Panc1 (cell line): ENCODE measurements at regions not wholly inside any gene's neighbourhood (a gene's known extent, or its start where the extent isn't known, plus 50 kb on each side); places are given as distances from the start of the nearest gene placed in this dataset.

Source experiments
- POLR2AphosphoS5 ChIP-seq: IDR thresholded peaks from 2 replicates; pipeline ENCODE4 v1.6.1; 2012; ENCODE audit warnings: mild to moderate bottlenecking, low read depth, low read length, moderate library complexity
- TF ChIP-seq, protein P1 (sequence below): fragments of 450-650 bp; IDR thresholded peaks from 2 replicates; pipeline ENCODE4 v1.5.1; 2017; ENCODE audit warnings: mild to moderate bottlenecking

- TF ChIP-seq, protein P1, sequence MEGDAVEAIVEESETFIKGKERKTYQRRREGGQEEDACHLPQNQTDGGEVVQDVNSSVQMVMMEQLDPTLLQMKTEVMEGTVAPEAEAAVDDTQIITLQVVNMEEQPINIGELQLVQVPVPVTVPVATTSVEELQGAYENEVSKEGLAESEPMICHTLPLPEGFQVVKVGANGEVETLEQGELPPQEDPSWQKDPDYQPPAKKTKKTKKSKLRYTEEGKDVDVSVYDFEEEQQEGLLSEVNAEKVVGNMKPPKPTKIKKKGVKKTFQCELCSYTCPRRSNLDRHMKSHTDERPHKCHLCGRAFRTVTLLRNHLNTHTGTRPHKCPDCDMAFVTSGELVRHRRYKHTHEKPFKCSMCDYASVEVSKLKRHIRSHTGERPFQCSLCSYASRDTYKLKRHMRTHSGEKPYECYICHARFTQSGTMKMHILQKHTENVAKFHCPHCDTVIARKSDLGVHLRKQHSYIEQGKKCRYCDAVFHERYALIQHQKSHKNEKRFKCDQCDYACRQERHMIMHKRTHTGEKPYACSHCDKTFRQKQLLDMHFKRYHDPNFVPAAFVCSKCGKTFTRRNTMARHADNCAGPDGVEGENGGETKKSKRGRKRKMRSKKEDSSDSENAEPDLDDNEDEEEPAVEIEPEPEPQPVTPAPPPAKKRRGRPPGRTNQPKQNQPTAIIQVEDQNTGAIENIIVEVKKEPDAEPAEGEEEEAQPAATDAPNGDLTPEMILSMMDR, result no peak
- no peak for TF ChIP-seq POLR2AphosphoS5
Measured at GRCh38 chr12:107875786-107876185, 101.3 kb downstream of the ASCL4 start.
